ENCODE measurements at regions not wholly inside any gene's neighbourhood (a gene's known extent, or its start where the extent isn't known, plus 50 kb on each side); places are given as distances from the start of the nearest gene placed in this dataset.

DNA sequence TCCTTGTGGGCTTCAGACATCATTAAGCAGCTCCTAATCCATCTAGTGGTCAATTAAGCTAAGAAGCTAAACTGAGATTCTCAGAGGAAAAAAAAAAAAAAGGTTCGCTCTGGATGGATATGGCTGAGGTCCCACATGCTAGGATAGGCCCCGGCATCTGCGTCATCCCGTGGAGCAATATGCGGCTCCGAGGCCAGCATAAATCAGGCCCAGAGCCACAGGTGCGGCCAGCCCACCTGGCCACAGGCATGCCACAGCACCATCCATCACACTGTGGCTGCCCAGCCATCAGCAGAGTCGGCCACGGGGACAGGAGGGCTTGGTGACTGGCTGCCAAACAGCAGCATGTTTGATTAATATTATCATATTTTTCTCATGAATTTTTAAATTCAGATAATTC is 106.9 kb upstream of the TIAM1 start:
- no peaks in the 10 kb centered on the region for H3K9me3 ChIP-seq (ENCODE audit: control insufficient read depth, low read length)
- no peak for DNase-seq (ENCODE audit: low read depth)
- H3K36me3 ChIP-seq (ENCODE audit: control insufficient read depth, insufficient read depth, low read length, severe bottlenecking): no peaks in the 10 kb centered on the region
- H3K9ac ChIP-seq (ENCODE audit: low read length): no peak overlapping the region
- H3K4me3 ChIP-seq (ENCODE audit: low read length): no peak overlapping the region
- H3K4me1 ChIP-seq (ENCODE audit: control insufficient read depth, insufficient read depth, low read length): peaks cover 3% of the 10 kb centered on the region
- H3K27me3 ChIP-seq (replicated peaks; ENCODE audit: control insufficient read depth, insufficient read depth, low read length): peaks cover 8% of the 10 kb centered on the region

DNA sequence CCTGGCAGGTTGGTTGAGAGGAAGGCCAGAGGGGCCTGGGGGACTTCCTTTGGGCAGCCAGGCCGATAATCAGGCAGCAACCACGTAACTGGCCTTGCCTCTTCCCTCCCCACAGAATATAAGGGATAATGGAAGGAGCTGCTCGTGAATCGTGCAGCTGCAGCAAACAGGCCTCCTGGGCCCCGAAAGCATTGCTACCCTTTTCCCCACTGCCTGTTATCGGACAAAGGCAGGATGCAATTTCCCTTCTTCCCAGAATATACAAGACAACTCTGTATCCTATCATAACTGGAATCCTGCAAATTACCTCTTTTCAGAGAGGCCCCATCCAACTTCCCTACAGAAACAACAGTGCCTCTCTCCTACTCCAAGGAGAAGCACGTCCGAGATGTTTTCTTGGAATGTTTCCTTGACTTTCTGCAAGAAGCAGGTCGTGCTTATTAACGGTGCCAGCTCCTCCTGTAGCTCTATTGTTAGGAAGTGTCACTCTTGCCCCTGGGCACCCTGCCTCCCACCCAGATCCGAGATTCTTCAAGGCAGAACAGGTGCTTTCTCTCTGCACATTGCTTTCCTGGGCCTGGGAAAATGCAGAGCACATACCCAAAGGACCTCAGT is 106.0 kb upstream of the TIAM1 start:
- Histone ChIP-seq H3K36me3 (ENCODE audit: control insufficient read depth, insufficient read depth, low read length, severe bottlenecking) (no peaks in the 10 kb centered on the region), H3K9me3 (ENCODE audit: control insufficient read depth, low read length) (no peaks in the 10 kb centered on the region), H3K4me3 (ENCODE audit: low read length) (no peak overlapping the region), H3K4me1 (ENCODE audit: control insufficient read depth, insufficient read depth, low read length) (peaks cover 3% of the 10 kb centered on the region), H3K9ac (ENCODE audit: low read length) (no peak overlapping the region), H3K27me3 (replicated peaks; ENCODE audit: control insufficient read depth, insufficient read depth, low read length) (peaks cover 3% of the 10 kb centered on the region)
- DNase-seq (ENCODE audit: low read depth): no peak

GRCh38 chr21:31448496-31448895 is 104.4 kb upstream of the TIAM1 start:
- DNase-seq (ENCODE audit: low read depth): no peak
- H3K9me3 ChIP-seq (ENCODE audit: control insufficient read depth, low read length): no peaks in the 10 kb centered on the region
- H3K4me1 ChIP-seq (ENCODE audit: control insufficient read depth, insufficient read depth, low read length): peaks cover 16% of the 10 kb centered on the region
- no peaks in the 10 kb centered on the region for H3K27me3 ChIP-seq (replicated peaks; ENCODE audit: control insufficient read depth, insufficient read depth, low read length)
- H3K4me3 ChIP-seq (ENCODE audit: low read length): no peak overlapping the region
- H3K9ac ChIP-seq (ENCODE audit: low read length): no peak overlapping the region
- no peaks in the 10 kb centered on the region for H3K36me3 ChIP-seq (ENCODE audit: control insufficient read depth, insufficient read depth, low read length, severe bottlenecking)

GRCh38 chr21:31447505-31447904 is 103.4 kb upstream of the TIAM1 start:
- H3K9me3 ChIP-seq (ENCODE audit: control insufficient read depth, low read length): no peaks in the 10 kb centered on the region
- H3K9ac ChIP-seq (ENCODE audit: low read length): no peak overlapping the region
- peak; percentile 19 for DNase-seq (ENCODE audit: low read depth)
- H3K4me3 ChIP-seq (ENCODE audit: low read length): no peak overlapping the region
- no peaks in the 10 kb centered on the region for H3K36me3 ChIP-seq (ENCODE audit: control insufficient read depth, insufficient read depth, low read length, severe bottlenecking)
- H3K27me3 ChIP-seq (replicated peaks; ENCODE audit: control insufficient read depth, insufficient read depth, low read length): no peaks in the 10 kb centered on the region
- peaks cover 19% of the 10 kb centered on the region for H3K4me1 ChIP-seq (ENCODE audit: control insufficient read depth, insufficient read depth, low read length)

DNA sequence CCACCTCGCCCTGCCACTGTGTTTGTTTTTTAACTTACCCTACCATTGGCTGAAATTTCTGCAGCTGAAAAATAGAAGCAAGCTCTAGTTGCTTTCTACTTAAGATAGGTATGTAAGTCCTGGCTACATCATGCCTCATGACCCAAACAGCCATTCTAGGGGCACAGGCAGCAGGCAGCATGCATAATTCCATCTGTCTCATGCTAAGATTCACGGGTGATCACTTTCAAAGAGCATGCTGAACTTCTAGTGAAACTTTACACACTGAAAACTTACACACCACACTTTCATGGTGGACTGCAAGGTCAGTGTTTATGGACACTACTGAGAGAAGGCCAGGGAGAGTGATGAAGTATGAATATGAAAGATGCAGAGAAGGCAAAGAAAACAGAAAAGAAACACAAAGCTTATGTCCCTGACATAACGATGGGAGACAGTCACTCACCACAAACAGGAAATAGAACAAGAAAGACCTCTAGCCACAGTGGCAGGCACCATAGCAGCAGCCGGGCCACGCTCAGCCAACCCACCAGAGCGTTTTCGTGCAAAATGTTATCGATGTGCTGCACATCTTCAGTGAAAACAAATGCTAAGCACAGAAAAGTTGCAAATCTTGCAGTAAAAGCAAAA is 102.3 kb upstream of the TIAM1 start:
- DNase-seq (ENCODE audit: low read depth): no peak
- Histone ChIP-seq H3K4me3 (ENCODE audit: low read length) (no peak overlapping the region), H3K4me1 (ENCODE audit: control insufficient read depth, insufficient read depth, low read length) (peaks cover 19% of the 10 kb centered on the region), H3K9me3 (ENCODE audit: control insufficient read depth, low read length) (peaks cover 4% of the 10 kb centered on the region), H3K36me3 (ENCODE audit: control insufficient read depth, insufficient read depth, low read length, severe bottlenecking) (no peaks in the 10 kb centered on the region), H3K9ac (ENCODE audit: low read length) (no peak overlapping the region), H3K27me3 (replicated peaks; ENCODE audit: control insufficient read depth, insufficient read depth, low read length) (no peaks in the 10 kb centered on the region)

DNA sequence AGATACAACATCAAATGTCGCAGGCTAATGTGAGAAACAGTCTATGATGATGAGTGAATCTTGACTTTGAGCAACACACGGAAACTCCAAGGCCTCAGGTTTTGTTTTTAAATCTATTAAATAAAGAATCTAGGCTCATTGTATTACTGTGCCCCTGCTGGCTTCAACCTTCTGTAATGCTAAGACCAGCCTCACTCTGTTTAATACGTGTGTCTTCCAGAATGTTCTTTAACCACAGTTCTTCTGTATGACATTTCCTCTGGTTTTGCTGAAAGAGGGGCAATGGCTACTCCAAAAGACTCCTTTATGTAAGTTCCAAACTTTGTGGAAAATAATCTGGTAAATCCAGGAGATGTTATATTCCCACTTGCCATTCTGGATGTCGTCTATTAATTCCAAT is 101.1 kb upstream of the TIAM1 start:
- no peak for DNase-seq (ENCODE audit: low read depth)
- H3K9ac ChIP-seq (ENCODE audit: low read length): no peak overlapping the region
- no peak overlapping the region for H3K4me3 ChIP-seq (ENCODE audit: low read length)

GRCh38 chr21:31443736-31444521 is 99.9 kb upstream of the TIAM1 start:
- Histone ChIP-seq H3K4me3 (ENCODE audit: low read length) (peak overlapping the region; percentile 3), H3K4me1 (ENCODE audit: control insufficient read depth, insufficient read depth, low read length) (peaks cover 19% of the 10 kb centered on the region), H3K9me3 (ENCODE audit: control insufficient read depth, low read length) (peaks cover 11% of the 10 kb centered on the region), H3K27me3 (replicated peaks; ENCODE audit: control insufficient read depth, insufficient read depth, low read length) (no peaks in the 10 kb centered on the region), H3K36me3 (ENCODE audit: control insufficient read depth, insufficient read depth, low read length, severe bottlenecking) (no peaks in the 10 kb centered on the region), H3K9ac (ENCODE audit: low read length) (peak overlapping the region; percentile 4)
- DNase-seq (ENCODE audit: low read depth): peak; percentile 74

More for the DNA sequence above, 101.1 kb upstream of the TIAM1 start:
- peaks cover 19% of the 10 kb centered on the region for H3K4me1 ChIP-seq (ENCODE audit: control insufficient read depth, insufficient read depth, low read length)
- no peaks in the 10 kb centered on the region for H3K36me3 ChIP-seq (ENCODE audit: control insufficient read depth, insufficient read depth, low read length, severe bottlenecking)
- H3K27me3 ChIP-seq (replicated peaks; ENCODE audit: control insufficient read depth, insufficient read depth, low read length): no peaks in the 10 kb centered on the region
- peaks cover 11% of the 10 kb centered on the region for H3K9me3 ChIP-seq (ENCODE audit: control insufficient read depth, low read length)

DNA sequence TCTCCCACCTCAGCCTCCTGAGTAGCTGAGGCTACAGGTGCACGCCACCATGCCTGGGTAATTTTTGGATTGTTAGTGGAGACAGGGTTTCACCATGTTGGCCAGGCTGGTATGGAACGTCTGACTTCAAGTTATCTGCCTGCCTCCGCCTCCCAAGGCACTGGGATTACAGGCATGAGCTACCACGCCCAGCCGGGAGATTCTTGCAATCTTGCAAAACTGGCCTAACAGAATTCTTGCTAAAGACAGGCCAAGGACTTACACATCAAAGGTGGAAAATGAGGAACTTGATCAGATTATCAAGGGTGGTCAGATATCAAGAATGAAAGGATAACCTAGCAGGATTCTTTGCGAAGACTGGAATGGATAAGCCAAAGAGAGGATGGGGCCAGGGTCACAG is 98.3 kb upstream of the TIAM1 start:
- peaks cover 19% of the 10 kb centered on the region for H3K4me1 ChIP-seq (ENCODE audit: control insufficient read depth, insufficient read depth, low read length)
- DNase-seq (ENCODE audit: low read depth): no peak
- H3K9ac ChIP-seq (ENCODE audit: low read length): no peak overlapping the region
- no peaks in the 10 kb centered on the region for H3K27me3 ChIP-seq (replicated peaks; ENCODE audit: control insufficient read depth, insufficient read depth, low read length)
- no peaks in the 10 kb centered on the region for H3K36me3 ChIP-seq (ENCODE audit: control insufficient read depth, insufficient read depth, low read length, severe bottlenecking)
- no peak overlapping the region for H3K4me3 ChIP-seq (ENCODE audit: low read length)
- peaks cover 11% of the 10 kb centered on the region for H3K9me3 ChIP-seq (ENCODE audit: control insufficient read depth, low read length)

GRCh38 chr21:31429506-31429905 is 85.4 kb upstream of the TIAM1 start:
- Histone ChIP-seq H3K4me3 (ENCODE audit: low read length) (peak overlapping the region; percentile 57), H3K9ac (ENCODE audit: low read length) (peak overlapping the region; percentile 13), H3K27me3 (replicated peaks; ENCODE audit: control insufficient read depth, insufficient read depth, low read length) (no peaks in the 10 kb centered on the region), H3K36me3 (ENCODE audit: control insufficient read depth, insufficient read depth, low read length, severe bottlenecking) (no peaks in the 10 kb centered on the region), H3K9me3 (ENCODE audit: control insufficient read depth, low read length) (no peaks in the 10 kb centered on the region), H3K4me1 (ENCODE audit: control insufficient read depth, insufficient read depth, low read length) (peaks cover 4% of the 10 kb centered on the region)
- DNase-seq (ENCODE audit: low read depth): no peak

DNA sequence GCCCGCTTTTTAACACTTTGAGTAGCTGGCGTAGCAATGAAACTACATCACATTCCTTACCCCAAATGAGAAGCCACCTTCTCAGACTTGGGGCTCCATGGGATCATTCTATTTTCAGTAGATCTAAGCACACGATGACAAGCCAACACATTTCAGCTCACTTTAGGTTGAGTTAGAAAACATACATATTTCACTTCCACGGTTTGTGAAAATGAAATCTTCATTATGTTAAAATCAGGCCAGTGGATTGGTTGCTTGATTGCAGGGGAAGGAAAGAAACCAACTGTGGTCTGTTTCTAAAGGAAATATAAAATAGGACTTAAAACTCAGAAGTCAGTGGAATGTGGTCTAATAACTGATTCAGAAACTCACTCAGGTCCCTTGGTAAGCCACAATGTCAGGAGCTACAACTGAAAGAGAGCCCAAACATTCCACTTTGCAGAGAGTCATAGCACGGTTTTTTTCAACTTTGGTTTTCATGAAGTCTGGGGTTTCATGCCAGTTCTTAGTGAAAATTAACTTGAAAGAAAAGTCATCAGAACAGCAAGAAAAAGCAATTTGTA is 82.3 kb upstream of the TIAM1 start:
- Histone ChIP-seq H3K9ac (ENCODE audit: low read length) (no peak overlapping the region), H3K27me3 (replicated peaks; ENCODE audit: control insufficient read depth, insufficient read depth, low read length) (no peaks in the 10 kb centered on the region), H3K9me3 (ENCODE audit: control insufficient read depth, low read length) (no peaks in the 10 kb centered on the region), H3K4me1 (ENCODE audit: control insufficient read depth, insufficient read depth, low read length) (peaks cover 4% of the 10 kb centered on the region), H3K36me3 (ENCODE audit: control insufficient read depth, insufficient read depth, low read length, severe bottlenecking) (no peaks in the 10 kb centered on the region), H3K4me3 (ENCODE audit: low read length) (no peak overlapping the region)
- DNase-seq (ENCODE audit: low read depth): peak; percentile 21

GRCh38 chr21:31425138-31425537 is 81.1 kb upstream of the TIAM1 start:
- DNase-seq (ENCODE audit: low read depth): no peak
- H3K9ac ChIP-seq (ENCODE audit: low read length): no peak overlapping the region
- no peaks in the 10 kb centered on the region for H3K9me3 ChIP-seq (ENCODE audit: control insufficient read depth, low read length)
- H3K36me3 ChIP-seq (ENCODE audit: control insufficient read depth, insufficient read depth, low read length, severe bottlenecking): no peaks in the 10 kb centered on the region
- peaks cover 4% of the 10 kb centered on the region for H3K4me1 ChIP-seq (ENCODE audit: control insufficient read depth, insufficient read depth, low read length)
- H3K27me3 ChIP-seq (replicated peaks; ENCODE audit: control insufficient read depth, insufficient read depth, low read length): no peaks in the 10 kb centered on the region
- no peak overlapping the region for H3K4me3 ChIP-seq (ENCODE audit: low read length)
